ENCODE measurements at regions not wholly inside any gene's neighbourhood (a gene's known extent, or its start where the extent isn't known, plus 50 kb on each side); places are given as distances from the start of the nearest gene placed in this dataset.

- H4K20me1 ChIP-seq (replicated peaks; ENCODE audit: insufficient read depth) = no peaks in the 10 kb centered on the region
- no peaks in the 10 kb centered on the region for H3K9me2 ChIP-seq (ENCODE audit: insufficient read depth)
- no peaks in the 10 kb centered on the region for H3K79me2 ChIP-seq (replicated peaks; ENCODE audit: insufficient read depth)
- Mint-ChIP-seq H3K9me3 (peaks cover 46% of the 10 kb centered on the region), H3K36me3 (ENCODE audit: low read depth) (peaks cover 24% of the 10 kb centered on the region), H3K4me3 (no peak overlapping the region), H3K27ac (no peak overlapping the region), H3K27me3 (ENCODE audit: insufficient read depth, low read depth, poor library complexity) (no peaks in the 10 kb centered on the region), H3K4me1 (no peaks in the 10 kb centered on the region)
- DNase-seq (ENCODE audit: low spot score) (no peak), ATAC-seq (no peak)
- no peak overlapping the region for H2AFZ ChIP-seq
- no peak overlapping the region for H3K4me2 ChIP-seq
- no peaks in the 10 kb centered on the region for H3K4me1 ChIP-seq (ENCODE audit: insufficient read depth)
- no peak overlapping the region for H3K4me3 ChIP-seq
- H3K36me3 ChIP-seq (ENCODE audit: insufficient read depth) = no peaks in the 10 kb centered on the region
- TF ChIP-seq ZNF114 (CRISPR knock-in tag; IDR thresholded peaks at IDR 0.05) (no peak), CTCF (conservative IDR thresholded peaks at IDR 0.05; ENCODE audit: low read depth in 2 of 2) (0 out of 4 replicates have a peak, but pooled peaks of 1 of the 2 experiments have one; percentile 19), CREB1 (CRISPR knock-in tag; IDR thresholded peaks at IDR 0.05; ENCODE audit: low read depth) (no peak)
- no peaks in the 10 kb centered on the region for H3K27me3 ChIP-seq (ENCODE audit: insufficient read depth)
- H3F3A ChIP-seq (replicated peaks; ENCODE audit: low read depth) = no peaks in the 10 kb centered on the region
- H3K27ac ChIP-seq (ENCODE audit: low read depth) = no peak overlapping the region
Measured at GRCh38 chr17:22512997-22513538, 820.7 kb downstream of the KCNJ18 start.

GRCh38 chr17:22514315-22514714, 822.0 kb downstream of the KCNJ18 start:
- no peaks in the 10 kb centered on the region for H3K27me3 Mint-ChIP-seq (ENCODE audit: insufficient read depth, low read depth, poor library complexity)
- H3K27ac Mint-ChIP-seq = no peak overlapping the region
- H3K9me3 Mint-ChIP-seq = peaks cover 35% of the 10 kb centered on the region
- H3K4me1 ChIP-seq (ENCODE audit: insufficient read depth) = no peaks in the 10 kb centered on the region
- no peak overlapping the region for H3K4me3 ChIP-seq
- H3F3A ChIP-seq (replicated peaks; ENCODE audit: low read depth) = no peaks in the 10 kb centered on the region
- no peaks in the 10 kb centered on the region for H3K9me2 ChIP-seq (ENCODE audit: insufficient read depth)
- no peaks in the 10 kb centered on the region for H3K27me3 ChIP-seq (ENCODE audit: insufficient read depth)
- no peak overlapping the region for H2AFZ ChIP-seq
- no peaks in the 10 kb centered on the region for H4K20me1 ChIP-seq (replicated peaks; ENCODE audit: insufficient read depth)
- H3K27ac ChIP-seq (ENCODE audit: low read depth) = no peak overlapping the region
- peaks cover 25% of the 10 kb centered on the region for H3K36me3 Mint-ChIP-seq (ENCODE audit: low read depth)
- no peak for TF ChIP-seq ETS1 (IDR thresholded peaks at IDR 0.05)
- H3K4me1 Mint-ChIP-seq = no peaks in the 10 kb centered on the region
- ATAC-seq = no peak
- no peak overlapping the region for H3K4me3 Mint-ChIP-seq
- H3K4me2 ChIP-seq = no peak overlapping the region
- no peaks in the 10 kb centered on the region for H3K36me3 ChIP-seq (ENCODE audit: insufficient read depth)
- H3K79me2 ChIP-seq (replicated peaks; ENCODE audit: insufficient read depth) = no peaks in the 10 kb centered on the region
- DNase-seq (ENCODE audit: low spot score) = no peak

- Histone ChIP-seq H3K79me2 (replicated peaks; ENCODE audit: insufficient read depth) (no peaks in the 10 kb centered on the region), H4K20me1 (replicated peaks; ENCODE audit: insufficient read depth) (no peaks in the 10 kb centered on the region), H3K36me3 (ENCODE audit: insufficient read depth) (no peaks in the 10 kb centered on the region), H2AFZ (no peak overlapping the region), H3K9me2 (ENCODE audit: insufficient read depth) (no peaks in the 10 kb centered on the region), H3K4me2 (no peak overlapping the region), H3K4me1 (ENCODE audit: insufficient read depth) (no peaks in the 10 kb centered on the region), H3K27ac (ENCODE audit: low read depth) (no peak overlapping the region), H3K4me3 (no peak overlapping the region), H3K27me3 (ENCODE audit: insufficient read depth) (no peaks in the 10 kb centered on the region), H3F3A (replicated peaks; ENCODE audit: low read depth) (no peaks in the 10 kb centered on the region)
- peaks cover 24% of the 10 kb centered on the region for H3K36me3 Mint-ChIP-seq (ENCODE audit: low read depth)
- no peak overlapping the region for H3K27ac Mint-ChIP-seq
- no peaks in the 10 kb centered on the region for H3K27me3 Mint-ChIP-seq (ENCODE audit: insufficient read depth, low read depth, poor library complexity)
- no peak for ATAC-seq
- no peak for DNase-seq (ENCODE audit: low spot score)
- H3K4me1 Mint-ChIP-seq = no peaks in the 10 kb centered on the region
- peaks cover 33% of the 10 kb centered on the region for H3K9me3 Mint-ChIP-seq
- no peak overlapping the region for H3K4me3 Mint-ChIP-seq
- TF ChIP-seq CREB1 (CRISPR knock-in tag; IDR thresholded peaks at IDR 0.05; ENCODE audit: low read depth) (no peak), ETS1 (IDR thresholded peaks at IDR 0.05) (no peak), POLR2AphosphoS5 (IDR thresholded peaks at IDR 0.05; ENCODE audit: low read depth) (no peak), ZNF331 (CRISPR knock-in tag; IDR thresholded peaks at IDR 0.05; ENCODE audit: low read depth) (no peak), CTCF (conservative IDR thresholded peaks at IDR 0.05; ENCODE audit: low read depth in 2 of 2) (no peak)
Measured at GRCh38 chr17:22514767-22515320, 822.5 kb downstream of the KCNJ18 start.
